KG1 (cell line): ENCODE measurements at regions not wholly inside any gene's neighbourhood (a gene's known extent, or its start where the extent isn't known, plus 50 kb on each side); places are given as distances from the start of the nearest gene placed in this dataset.
"Not testable (repeated sequence)": the region's sequence is repeated elsewhere in the genome, so short reads cannot be mapped to it uniquely, and the experiment has no call there.

Experiments used
- DNase-seq: peaks from one replicate; lab custom pipeline; 2025; lab: John Stamatoyannopoulos, UW

- DNase-seq = no peak
Measured at GRCh38 chr5:104456122-104456521, 893.5 kb upstream of the NUDT12 start.

DNA sequence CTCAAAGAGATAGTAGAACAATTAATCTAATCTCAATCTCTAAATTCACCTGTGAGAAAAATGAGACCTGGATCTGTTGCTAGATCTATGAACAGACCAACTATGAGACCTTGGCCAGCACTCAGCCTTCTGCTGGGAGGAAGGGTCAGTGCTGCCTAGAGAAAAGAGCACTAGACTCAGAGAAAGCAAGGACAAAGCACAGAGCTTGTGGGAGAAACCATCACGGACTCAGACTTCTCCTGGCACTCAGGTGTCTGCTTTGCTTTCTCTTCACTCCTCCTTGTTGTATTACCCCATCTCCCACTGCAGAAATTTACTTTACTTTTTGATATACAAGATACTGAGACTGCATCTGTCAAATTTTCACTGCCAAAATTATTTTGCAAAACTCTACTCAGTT is 890.0 kb upstream of the NUDT12 start:
- DNase-seq = no peak

- not testable (repeated sequence) for DNase-seq
Measured at GRCh38 chr5:104451911-104452310, 889.3 kb upstream of the NUDT12 start.

DNA sequence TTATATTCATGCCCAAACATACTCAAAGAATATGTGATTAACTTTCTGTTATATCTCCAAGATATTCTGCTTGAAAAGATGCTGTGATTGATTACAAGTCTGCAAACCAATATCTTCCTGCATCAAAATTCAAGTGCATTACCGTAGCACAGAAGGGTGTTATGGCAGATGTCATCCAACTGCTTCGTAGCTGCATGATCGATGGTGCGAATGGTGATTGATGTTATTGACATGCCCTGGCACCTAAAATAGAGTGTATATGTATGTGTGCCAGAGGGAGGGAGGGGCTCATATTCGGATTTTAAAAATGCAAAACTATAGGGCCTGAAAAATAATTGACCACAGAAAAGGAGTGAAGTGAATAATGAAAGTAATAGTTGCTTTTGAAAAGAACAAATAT is 882.1 kb upstream of the NUDT12 start:
- DNase-seq = no peak

GRCh38 chr5:104443706-104444105 is 881.1 kb upstream of the NUDT12 start:
- DNase-seq = no peak

DNA sequence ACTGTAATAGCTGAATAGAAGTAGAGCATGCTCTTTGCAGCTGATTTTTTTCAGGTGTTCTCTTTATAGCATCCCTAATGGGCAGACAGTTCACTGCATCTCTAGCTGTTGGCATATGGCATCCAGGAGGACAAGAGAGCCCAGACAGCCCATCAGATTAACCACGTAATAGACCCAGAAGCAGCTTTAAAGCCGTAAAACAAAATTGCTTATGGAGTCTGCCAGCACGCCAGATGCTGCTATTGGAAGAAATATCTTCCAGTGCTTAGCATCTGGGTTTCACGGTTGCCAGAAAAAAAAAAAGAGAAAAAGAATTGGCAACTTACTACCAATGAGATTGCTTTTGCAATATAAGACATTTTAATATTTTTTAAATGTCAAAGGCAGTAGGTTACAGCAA is 869.4 kb upstream of the NUDT12 start:
- no peak for DNase-seq

GRCh38 chr5:104431002-104431620 is 868.5 kb upstream of the NUDT12 start:
- no peak for DNase-seq

DNA sequence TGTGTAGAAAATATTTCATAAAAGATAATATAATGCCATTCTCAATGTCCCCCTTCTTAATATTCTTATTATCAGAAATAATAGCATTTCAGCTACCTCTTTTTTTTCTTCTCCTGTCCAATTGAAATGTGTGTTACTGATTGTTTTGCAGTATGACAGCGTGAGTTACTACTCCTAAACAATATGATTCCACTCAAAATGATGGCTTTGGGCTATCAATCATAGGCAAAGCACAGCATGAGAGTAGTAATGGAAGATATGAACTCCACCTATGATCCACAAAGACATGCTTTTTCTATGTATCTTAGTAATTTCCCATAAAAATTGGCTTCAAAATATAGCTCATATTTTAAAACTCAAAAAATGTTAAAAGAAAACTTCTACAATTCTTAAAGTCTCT is 867.3 kb upstream of the NUDT12 start:
- no peak for DNase-seq

GRCh38 chr5:104421431-104421830 is 858.8 kb upstream of the NUDT12 start:
- no peak for DNase-seq

DNA sequence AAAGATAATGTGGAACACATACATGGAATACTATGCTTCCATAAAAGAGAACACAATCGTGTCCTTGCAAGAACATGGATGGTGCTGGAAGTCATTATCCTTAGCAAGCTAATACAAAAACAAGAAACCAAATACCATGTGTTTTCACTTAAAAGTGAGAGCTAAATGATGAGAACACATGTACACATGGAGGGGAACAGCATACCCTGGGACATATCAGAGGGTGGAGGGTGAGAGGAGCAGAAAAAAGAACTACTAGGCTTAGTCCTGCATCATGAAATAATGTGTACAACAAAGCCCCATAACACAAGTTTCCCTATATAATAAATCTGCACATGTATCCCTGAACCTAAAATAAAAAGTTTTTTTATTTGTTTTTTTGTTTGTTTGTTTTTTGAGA is 855.5 kb upstream of the NUDT12 start:
- no peak for DNase-seq

DNA sequence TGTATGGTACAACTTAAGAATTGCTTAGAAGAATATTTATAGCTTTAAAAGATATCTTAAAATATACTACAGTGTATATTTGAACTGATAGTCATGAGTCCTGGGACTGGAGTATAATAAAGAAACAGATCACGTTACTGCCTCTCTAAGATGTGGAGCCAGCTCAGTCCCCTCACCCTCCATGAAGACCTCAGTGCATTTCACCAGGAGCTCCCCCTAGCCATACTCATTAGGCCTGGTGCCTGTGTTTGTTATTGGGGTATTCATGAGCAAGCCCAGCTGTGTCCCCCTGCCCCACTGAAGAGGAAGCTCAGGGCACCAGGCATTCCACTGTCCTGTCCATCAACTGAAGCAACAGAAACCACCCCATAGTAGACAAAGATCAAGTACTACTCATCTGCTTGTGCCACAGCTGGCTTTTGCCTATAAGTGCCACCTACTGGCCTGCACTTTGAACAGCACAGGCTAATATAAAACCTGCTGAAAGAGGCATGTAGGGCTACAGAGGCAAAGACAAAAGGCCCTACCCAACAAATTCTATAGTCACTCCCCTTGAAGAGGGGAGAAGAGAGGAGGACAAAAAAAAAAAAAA is 850.2 kb upstream of the NUDT12 start:
- DNase-seq = no peak

DNA sequence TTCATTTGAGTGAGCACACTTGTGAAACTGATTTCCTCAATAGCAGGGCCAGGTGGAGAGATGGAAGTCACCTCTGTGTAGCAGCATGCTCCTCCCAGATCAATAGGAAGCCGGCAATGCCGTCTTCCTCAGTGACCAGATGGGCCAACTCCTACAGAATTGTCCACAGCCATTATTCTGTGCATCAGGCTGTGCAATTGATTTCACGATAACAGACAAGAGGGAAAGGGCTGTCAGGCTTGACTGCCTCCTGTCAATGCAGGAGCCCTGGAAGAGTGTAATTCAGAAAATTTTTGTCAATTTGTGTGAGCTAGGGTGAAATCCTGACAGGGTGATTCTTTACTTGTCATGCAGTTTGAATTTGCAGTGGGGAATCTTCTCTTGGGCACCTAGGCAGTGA is 838.4 kb upstream of the NUDT12 start:
- no peak for DNase-seq

DNA sequence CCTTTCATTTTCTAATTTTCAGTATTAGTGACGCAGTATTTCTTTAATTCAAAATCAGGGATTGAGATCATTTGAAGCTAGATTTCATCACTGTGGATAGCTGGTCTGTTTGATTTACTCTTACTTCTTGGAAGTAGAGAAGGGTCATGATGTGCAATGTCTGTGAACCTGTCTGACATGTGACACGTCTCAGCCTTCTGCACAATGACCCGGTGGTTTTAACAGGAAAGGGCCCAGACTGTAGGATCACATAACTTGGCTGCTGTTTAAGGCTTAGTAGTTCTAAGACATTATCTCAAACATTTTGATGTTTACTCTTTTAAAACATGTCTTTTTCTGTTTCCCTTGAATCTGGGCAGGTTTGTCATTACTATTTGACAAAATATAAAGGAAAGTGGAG is 823.3 kb upstream of the NUDT12 start:
- no peak for DNase-seq

GRCh38 chr5:104375345-104375744 is 812.8 kb upstream of the NUDT12 start:
- DNase-seq = no peak

GRCh38 chr5:104372796-104373195 is 810.2 kb upstream of the NUDT12 start:
- no peak for DNase-seq

DNA sequence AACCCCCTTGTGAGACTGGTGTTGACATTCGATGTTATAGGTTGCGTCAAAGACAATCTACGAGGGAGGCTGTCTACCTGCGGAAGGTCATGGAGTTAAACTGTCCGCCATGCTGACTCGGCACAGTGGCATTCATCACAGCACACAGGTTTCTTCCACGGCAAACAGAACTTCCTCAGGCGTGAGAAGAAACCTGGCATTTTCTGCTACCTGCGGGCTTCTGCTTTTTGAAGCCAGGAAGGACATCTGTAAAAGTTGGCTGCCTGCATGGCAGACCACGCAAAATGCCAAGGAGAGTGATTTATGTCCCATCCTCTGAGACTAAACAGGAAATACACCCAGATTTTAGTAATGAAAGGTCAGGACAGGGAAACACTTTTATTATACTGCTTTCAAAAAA is 809.8 kb upstream of the NUDT12 start:
- DNase-seq = no peak

DNA sequence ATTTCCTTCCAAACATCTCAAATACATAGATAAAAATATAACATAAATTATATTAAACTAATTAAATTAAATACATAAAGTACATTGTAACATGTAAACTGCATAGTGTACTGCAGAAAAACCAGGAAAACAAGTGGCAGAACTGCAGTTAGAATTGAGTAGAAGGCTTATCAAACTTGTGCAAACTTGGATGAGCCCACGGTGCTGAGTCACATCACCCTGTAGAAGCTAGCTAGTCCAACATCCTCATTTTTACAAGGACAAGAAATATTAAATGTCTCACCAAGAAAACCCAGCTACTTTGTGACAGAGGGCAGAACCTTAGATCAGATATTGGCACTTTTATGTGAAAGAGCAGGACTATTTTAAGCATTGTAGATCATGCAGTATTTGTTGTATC is 807.9 kb upstream of the NUDT12 start:
- DNase-seq = no peak

DNA sequence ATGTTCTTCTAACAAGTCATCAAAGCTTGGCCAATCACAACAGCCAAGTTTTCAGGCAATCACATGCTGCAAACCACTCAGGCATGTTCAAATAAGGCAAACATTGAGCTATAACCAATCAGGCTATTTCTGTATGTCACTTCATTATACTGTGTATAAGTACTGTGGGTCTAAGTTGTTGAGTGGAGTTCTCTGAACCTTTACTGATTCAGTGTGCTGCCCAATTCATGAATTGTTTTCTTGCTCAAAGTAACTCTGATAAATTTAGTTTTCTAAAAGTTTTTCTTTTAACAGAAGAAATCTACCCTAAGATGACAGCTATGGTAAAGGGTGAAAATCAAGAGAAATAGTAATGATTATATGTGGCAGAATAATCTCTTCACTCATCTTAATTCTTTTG is 805.4 kb upstream of the NUDT12 start:
- DNase-seq = no peak

DNA sequence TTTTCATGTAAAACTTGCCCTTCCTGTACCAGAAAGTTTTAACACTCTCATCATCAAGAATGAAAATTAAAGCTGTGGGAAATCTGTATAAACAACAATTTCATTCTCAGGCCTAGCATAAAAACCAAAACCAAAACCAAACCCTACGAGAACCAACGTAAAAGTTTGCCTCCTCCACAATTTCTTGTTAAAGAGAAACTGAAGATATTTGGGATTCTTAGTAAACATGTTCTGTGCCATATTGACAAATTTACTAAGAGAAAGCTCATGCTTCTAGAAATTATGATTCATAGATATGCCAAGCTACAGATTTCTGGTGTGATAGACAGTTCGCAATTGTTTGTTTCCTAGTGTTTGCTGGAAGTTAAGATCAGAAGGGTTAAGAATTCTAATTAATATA is 801.0 kb upstream of the NUDT12 start:
- DNase-seq = no peak

- DNase-seq = no peak
Measured at GRCh38 chr5:104361932-104362331, 799.3 kb upstream of the NUDT12 start.

GRCh38 chr5:104355350-104355749 is 792.8 kb upstream of the NUDT12 start:
- no peak for DNase-seq

DNA sequence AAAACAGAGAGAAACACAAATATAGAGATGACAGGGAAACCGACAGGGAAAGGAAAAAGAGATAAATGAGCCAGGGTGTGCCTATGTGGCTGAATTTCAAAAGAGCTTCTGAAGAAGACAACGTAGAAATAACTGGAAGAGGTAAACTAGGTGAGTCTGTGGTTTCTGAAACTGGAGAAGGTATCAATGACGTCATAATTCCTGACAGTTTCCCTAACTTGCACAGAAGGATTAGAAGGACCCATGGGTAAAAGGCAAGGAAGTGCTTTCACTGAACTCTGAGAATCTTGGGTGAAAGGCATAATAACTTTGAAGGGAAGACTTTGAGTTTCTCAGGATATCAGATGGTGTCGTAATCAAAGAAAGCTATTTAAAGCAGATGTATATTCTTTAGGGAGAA is 790.8 kb upstream of the NUDT12 start:
- no peak for DNase-seq

- no peak for DNase-seq
Measured at GRCh38 chr5:104352954-104353353, 790.4 kb upstream of the NUDT12 start.

- no peak for DNase-seq
Measured at GRCh38 chr5:104347119-104347708, 784.6 kb upstream of the NUDT12 start.
